ENCODE measurements at regions not wholly inside any gene's neighbourhood (a gene's known extent, or its start where the extent isn't known, plus 50 kb on each side); places are given as distances from the start of the nearest gene placed in this dataset.

- no peak for DNase-seq (ENCODE audit: extremely low spot score)
- TF ChIP-seq CTCF (IDR thresholded peaks at IDR 0.05; ENCODE audit: control extremely low read depth, extremely low read depth, low read depth, missing control alignments) = no peak
- ChIA-PET POLR2A (no interaction called here), CTCF (interaction anchor here (1.7 kb wide), 1 partner anchor 11 kb away, joined by 6 read pairs; no protein-coding TSS in a partner anchor)
Measured at GRCh38 chr2:147621656-147622197, 223.1 kb upstream of the ACVR2A start.

GRCh38 chr2:147619808-147620207 lies 225.0 kb upstream of the ACVR2A start:
- no peak for TF ChIP-seq CTCF (IDR thresholded peaks at IDR 0.05; ENCODE audit: control extremely low read depth, extremely low read depth, low read depth, missing control alignments)
- POLR2A ChIA-PET = no interaction called here
- DNase-seq (ENCODE audit: extremely low spot score) = no peak
- CTCF ChIA-PET = interaction anchor here (1.0 to 2.0 kb wide), 5 partner anchors 9 to 23 kb away, joined by 3 to 10 read pairs (median 5); no protein-coding TSS in a partner anchor

GRCh38 chr2:147615726-147616125 lies 229.1 kb upstream of the ACVR2A start:
- no peak for DNase-seq (ENCODE audit: extremely low spot score)
- ChIA-PET POLR2A (no interaction called here), CTCF (interaction anchor here (1.3 to 1.7 kb wide), 2 partner anchors 8 to 11 kb away, joined by 4 to 5 read pairs; no protein-coding TSS in a partner anchor)
- no peak for TF ChIP-seq CTCF (IDR thresholded peaks at IDR 0.05; ENCODE audit: control extremely low read depth, extremely low read depth, low read depth, missing control alignments)

- CTCF ChIA-PET = interaction anchor here (1.3 to 1.7 kb wide), 2 partner anchors 9 to 10 kb away, joined by 4 to 5 read pairs; no protein-coding TSS in a partner anchor
- POLR2A ChIA-PET = no interaction called here
- no peak for TF ChIP-seq CTCF (IDR thresholded peaks at IDR 0.05; ENCODE audit: control extremely low read depth, extremely low read depth, low read depth, missing control alignments)
- no peak for DNase-seq (ENCODE audit: extremely low spot score)
Measured at GRCh38 chr2:147614979-147615470, 229.8 kb upstream of the ACVR2A start.

- ChIA-PET POLR2A (no interaction called here), CTCF (interaction anchor here (1.1 to 1.7 kb wide), 2 partner anchors 10 to 59 kb away, joined by 3 to 5 read pairs; no protein-coding TSS in a partner anchor)
- DNase-seq (ENCODE audit: extremely low spot score) = no peak
- no peak for TF ChIP-seq CTCF (IDR thresholded peaks at IDR 0.05; ENCODE audit: control extremely low read depth, extremely low read depth, low read depth, missing control alignments)
Measured at GRCh38 chr2:147614471-147614870, 230.4 kb upstream of the ACVR2A start.

GRCh38 chr2:147610496-147611040 lies 234.3 kb upstream of the ACVR2A start:
- no peak for TF ChIP-seq CTCF (IDR thresholded peaks at IDR 0.05; ENCODE audit: control extremely low read depth, extremely low read depth, low read depth, missing control alignments)
- ChIA-PET POLR2A (no interaction called here), CTCF (interaction anchor here (1.9 to 2.0 kb wide), 2 partner anchors 9 to 11 kb away, joined by 6 to 8 read pairs; no protein-coding TSS in a partner anchor)
- no peak for DNase-seq (ENCODE audit: extremely low spot score)
